ENCODE measurements at regions not wholly inside any gene's neighbourhood (a gene's known extent, or its start where the extent isn't known, plus 50 kb on each side); places are given as distances from the start of the nearest gene placed in this dataset.

DNA sequence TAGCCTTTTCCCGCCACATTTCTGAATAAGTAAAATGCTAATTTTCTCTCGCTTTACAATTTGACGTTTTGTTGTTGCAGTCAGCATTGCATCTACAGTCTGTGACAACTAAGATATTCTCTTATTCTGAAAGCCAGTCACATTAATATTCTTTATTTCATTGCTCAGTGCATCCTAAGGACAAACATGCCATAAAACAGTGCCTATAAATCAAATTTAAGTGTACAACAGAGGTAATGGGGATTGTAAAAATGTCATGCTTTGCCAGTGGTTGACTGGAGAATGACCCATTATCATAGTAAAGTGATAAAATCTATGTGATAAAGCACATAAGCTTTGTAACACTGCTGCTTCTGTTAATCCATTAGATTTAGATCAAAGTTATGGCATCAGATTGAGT, 1850.0 kb upstream of the ACO1 start:
- CTCF ChIA-PET = no interaction called here
- Histone ChIP-seq H3K27ac (ENCODE audit: control insufficient read depth, insufficient read depth) (no peak overlapping the region), H3K27me3 (replicated peaks in 1 of 2; ENCODE audit: control insufficient read depth in 2 of 2, insufficient read depth in 2 of 2, low read length in 1 of 2) (no peaks in the 10 kb centered on the region), H3K4me2 (ENCODE audit: control insufficient read depth, insufficient read depth) (no peak overlapping the region), H3K36me3 (ENCODE audit: control insufficient read depth in 2 of 2, insufficient read depth in 2 of 2, low read length in 1 of 2) (no peaks in the 10 kb centered on the region), H3K9me3 (replicated peaks; ENCODE audit: control insufficient read depth, insufficient read depth, low read length) (no peaks in the 10 kb centered on the region), H3K79me2 (ENCODE audit: control insufficient read depth, insufficient read depth, low read length) (no peaks in the 10 kb centered on the region), H2AFZ (ENCODE audit: control insufficient read depth, low read depth, low read length) (no peak overlapping the region), H4K20me1 (ENCODE audit: control insufficient read depth, insufficient read depth) (no peaks in the 10 kb centered on the region), H3K4me3 (no peak overlapping the region), H3K9ac (ENCODE audit: control insufficient read depth, insufficient read depth, low read length) (no peak overlapping the region), H3K4me1 (ENCODE audit: control insufficient read depth, insufficient read depth, low read length) (no peaks in the 10 kb centered on the region)
- no peak for TF ChIP-seq ZNF384 (IDR thresholded peaks at IDR 0.05; ENCODE audit: borderline replicate concordance, low read depth, low read length)
- no peak for TF ChIP-seq ZNF24 (IDR thresholded peaks at IDR 0.05)
- no peak for TF ChIP-seq ATF7 (IDR thresholded peaks at IDR 0.05; ENCODE audit: low read depth)
- TF ChIP-seq SREBF1 (IDR thresholded peaks at IDR 0.05; ENCODE audit: low read length) = no peak
- TF ChIP-seq HDGF (IDR thresholded peaks at IDR 0.05) = no peak
- no peak for TF ChIP-seq ZBTB40 (IDR thresholded peaks at IDR 0.05; ENCODE audit: borderline replicate concordance)
- TF ChIP-seq PRDM15 (CRISPR knock-in tag; IDR thresholded peaks at IDR 0.05) = no peak
- POLR2A ChIA-PET = no interaction called here
- FAIRE-seq (no peak), DNase-seq (ENCODE audit: low read depth, low spot score) (no peak), ATAC-seq (no peak)
- SMC1A ChIA-PET (ENCODE audit: uncharacterized antibody, unreplicated experiment) = no interaction called here
- WGBS (ENCODE audit: insufficient coverage, insufficient replicate concordance, low lambda C conversion rate, missing lambda C conversion rate) = 75% methylated on average over 3 of the region's 3 CpGs
- RAD21 ChIA-PET (ENCODE audit: unreplicated experiment) = no interaction called here
- no TSS peak for BruUV-seq (replicated peaks)
- in situ Hi-C loops (cut with MboI) = no loop called here
- intact Hi-C loops (cut with micrococcal nuclease; ENCODE audit: unreplicated experiment) = no loop called here
